Lower leg skin (tissue), 4 donors: ENCODE measurements at regions not wholly inside any gene's neighbourhood (a gene's known extent, or its start where the extent isn't known, plus 50 kb on each side); places are given as distances from the start of the nearest gene placed in this dataset.

Source experiments
- DNase-seq, 2 donors: peaks; one replicate each; pipeline ENCODE4 v3.0.0-alpha.2; 2019; ENCODE audit warnings: low spot score in 2 of 2
- H3K4me3 ChIP-seq: fragments of 200-600 bp; sonication (generic); 2 replicates; pipeline ENCODE4 v1.5.1; 2017; ENCODE audit warnings: mild to moderate bottlenecking, low read depth; ENCODE audit not compliant: poor library complexity, severe bottlenecking
- CTCF ChIP-seq, 3 donors: fragments of 450-650 bp; IDR thresholded peaks; one replicate each; pipeline ENCODE4 v1.5.1; 2016; ENCODE audit warnings: antibody characterized with exemption in 3 of 3, mild to moderate bottlenecking in 3 of 3, moderate library complexity in 2 of 3
- POLR2A ChIP-seq, 2 donors: fragments of 450-650 bp; IDR thresholded peaks; one replicate each; pipeline ENCODE4 v1.6.1; 2016 to 2017; ENCODE audit warnings: antibody characterized with exemption in 2 of 2, mild to moderate bottlenecking in 1 of 2, moderate library complexity in 1 of 2
- WGBS, 2 donors: methylation state at CpG; one replicate each; pipeline ENCODE4 v1.1.5; 2018; 5-methylcytosine and 5-hydroxymethylcytosine counted together
- intact Hi-C: fragments of 100-400 bp; cut with DNase I; formaldehyde crosslinking; loops from one replicate; pipeline ENCODE4 v1.15.0; 2023; ENCODE audit warnings: low total_unique reads

DNA sequence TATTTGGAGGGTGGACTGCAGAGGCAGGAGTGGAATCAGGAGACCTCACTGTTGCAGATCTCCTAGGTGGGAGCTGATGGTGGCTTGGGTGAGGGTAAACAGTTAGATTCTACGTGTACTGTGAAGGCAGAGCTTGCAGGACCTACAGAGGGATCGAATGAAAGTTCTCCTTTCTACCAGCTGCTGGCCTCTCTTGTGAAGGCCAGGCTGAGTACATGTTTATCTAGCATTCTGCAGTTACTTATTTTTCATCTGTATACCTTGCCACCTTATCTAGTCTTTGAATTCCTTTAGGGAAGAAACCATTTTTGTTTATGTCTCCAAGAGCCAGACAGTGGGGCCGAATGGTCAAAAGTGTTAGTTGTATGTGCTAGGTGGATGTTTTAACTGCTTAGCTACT lies 57.6 kb downstream of the PTTG1 start:
- no peak for DNase-seq
- intact Hi-C loops = no loop called here
- TF ChIP-seq POLR2A (IDR thresholded peaks at IDR 0.05) = no peak
- no peak for TF ChIP-seq CTCF (IDR thresholded peaks at IDR 0.05)
- H3K4me3 ChIP-seq = no peak overlapping the region
- 88 to 91% methylated on average over 3 of the region's 3 CpGs for WGBS, 2 donors

- no peak overlapping the region for H3K4me3 ChIP-seq
- no peak for DNase-seq
- TF ChIP-seq CTCF (IDR thresholded peaks at IDR 0.05) (no peak), POLR2A (IDR thresholded peaks at IDR 0.05) (no peak)
- WGBS, 2 donors = 24 to 25% methylated on average over 7 of the region's 7 CpGs
- intact Hi-C loops = no loop called here
Observed at GRCh38 chr5:160479926-160480325, 58.3 kb downstream of the PTTG1 start.

DNA sequence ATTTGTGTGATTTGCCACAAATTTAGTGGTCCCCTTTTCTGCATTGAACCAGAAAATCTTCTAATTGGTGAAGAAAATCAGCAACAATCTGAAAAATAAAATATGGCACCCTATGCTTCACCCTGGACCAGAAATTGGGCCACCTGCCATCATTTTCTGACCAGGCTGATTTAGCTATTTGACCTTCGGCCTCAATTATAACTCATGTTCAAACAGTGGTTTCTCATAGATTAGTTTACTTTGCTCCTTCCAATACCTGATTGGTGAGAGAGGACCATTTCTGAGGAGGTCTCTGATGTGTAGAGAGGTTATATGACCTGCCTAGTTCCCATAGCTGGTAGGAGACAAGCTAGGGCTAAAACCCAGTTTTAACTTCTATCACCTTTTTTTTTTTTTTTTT lies 59.0 kb downstream of the PTTG1 start:
- intact Hi-C loops = no loop called here
- H3K4me3 ChIP-seq = no peak overlapping the region
- 92 to 97% methylated on average over 1 of the region's 1 CpG for WGBS, 2 donors
- DNase-seq = no peak
- TF ChIP-seq CTCF (IDR thresholded peaks at IDR 0.05) (no peak), POLR2A (IDR thresholded peaks at IDR 0.05) (no peak)

- TF ChIP-seq CTCF (IDR thresholded peaks at IDR 0.05) = no peak
- TF ChIP-seq POLR2A (IDR thresholded peaks at IDR 0.05) = no peak
- no peak overlapping the region for H3K4me3 ChIP-seq
- 81 to 90% methylated on average over 2 of the region's 2 CpGs for WGBS, 2 donors
- no peak for DNase-seq
- intact Hi-C loops = no loop called here
Observed at GRCh38 chr5:160484678-160485077, 63.0 kb downstream of the PTTG1 start.

DNA sequence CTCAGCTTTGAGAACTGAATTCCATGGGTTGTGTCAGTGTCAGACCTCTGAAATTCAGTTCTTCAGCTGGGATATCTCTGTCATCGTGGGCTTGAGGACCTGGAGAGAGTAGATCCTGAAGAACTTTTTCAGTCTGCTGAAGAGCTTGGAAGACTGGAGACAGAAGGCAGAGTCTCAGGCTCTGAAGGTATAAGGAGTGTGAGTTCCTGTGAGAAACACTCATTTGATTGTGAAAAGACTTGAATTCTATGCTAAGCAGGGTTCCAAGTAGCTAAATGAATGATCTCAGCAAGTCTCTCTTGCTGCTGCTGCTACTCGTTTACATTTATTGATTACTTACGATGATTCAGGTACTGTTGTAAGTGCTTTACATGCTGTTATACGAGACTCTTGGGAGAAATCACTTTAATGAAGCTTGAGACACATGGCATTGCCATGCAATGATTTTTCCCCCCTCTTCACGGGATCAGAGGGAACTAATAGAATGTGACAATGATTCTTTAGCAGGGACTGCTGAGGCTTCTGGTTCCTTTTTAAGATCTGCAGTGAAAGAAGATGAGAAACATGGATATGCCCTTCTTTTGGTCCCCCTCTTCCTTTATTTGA lies 63.8 kb downstream of the PTTG1 start:
- 70 to 80% methylated on average over 5 of the region's 5 CpGs for WGBS, 2 donors
- TF ChIP-seq POLR2A (IDR thresholded peaks at IDR 0.05) (no peak), CTCF (IDR thresholded peaks at IDR 0.05) (no peak)
- DNase-seq = no peak
- H3K4me3 ChIP-seq = no peak overlapping the region
- intact Hi-C loops = no loop called here

GRCh38 chr5:160486573-160486972 lies 64.9 kb downstream of the PTTG1 start:
- no peak for DNase-seq
- H3K4me3 ChIP-seq = no peak overlapping the region
- 87 to 94% methylated on average over 7 of the region's 7 CpGs for WGBS, 2 donors
- intact Hi-C loops = no loop called here
- TF ChIP-seq CTCF (IDR thresholded peaks at IDR 0.05) (no peak), POLR2A (IDR thresholded peaks at IDR 0.05) (no peak)
